GM12872 (cell line): ENCODE measurements at regions not wholly inside any gene's neighbourhood (a gene's known extent, or its start where the extent isn't known, plus 50 kb on each side); places are given as distances from the start of the nearest gene placed in this dataset.

Source experiments
- TF ChIP-seq, protein P1 (sequence below): IDR thresholded peaks from 3 replicates; pipeline ENCODE4 v1.5.1; 2011; ENCODE audit warnings: low read depth, mild to moderate bottlenecking, low read length, moderate library complexity; ENCODE audit not compliant: insufficient read depth

DNA sequence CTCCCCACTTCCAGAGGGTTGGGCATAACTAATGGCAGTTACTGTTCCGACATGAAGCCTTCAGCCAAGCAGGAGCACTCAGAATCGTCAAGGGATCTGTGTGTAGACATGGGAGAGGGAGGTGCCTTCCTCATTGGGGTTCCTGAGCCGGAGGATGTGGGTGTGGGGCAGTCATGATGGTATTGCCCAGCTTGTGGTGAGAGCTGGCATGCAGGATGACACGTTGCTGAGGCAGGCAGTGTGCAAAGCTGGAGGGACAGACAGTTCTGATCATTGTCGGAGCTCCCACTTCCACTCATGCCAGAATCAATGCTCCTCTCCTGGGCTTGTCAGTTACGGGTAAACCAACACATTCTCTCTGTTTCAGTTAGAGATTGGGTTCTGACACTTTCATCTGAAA, 83.9 kb upstream of the TSC22D1 start:
- TF ChIP-seq, protein P1, sequence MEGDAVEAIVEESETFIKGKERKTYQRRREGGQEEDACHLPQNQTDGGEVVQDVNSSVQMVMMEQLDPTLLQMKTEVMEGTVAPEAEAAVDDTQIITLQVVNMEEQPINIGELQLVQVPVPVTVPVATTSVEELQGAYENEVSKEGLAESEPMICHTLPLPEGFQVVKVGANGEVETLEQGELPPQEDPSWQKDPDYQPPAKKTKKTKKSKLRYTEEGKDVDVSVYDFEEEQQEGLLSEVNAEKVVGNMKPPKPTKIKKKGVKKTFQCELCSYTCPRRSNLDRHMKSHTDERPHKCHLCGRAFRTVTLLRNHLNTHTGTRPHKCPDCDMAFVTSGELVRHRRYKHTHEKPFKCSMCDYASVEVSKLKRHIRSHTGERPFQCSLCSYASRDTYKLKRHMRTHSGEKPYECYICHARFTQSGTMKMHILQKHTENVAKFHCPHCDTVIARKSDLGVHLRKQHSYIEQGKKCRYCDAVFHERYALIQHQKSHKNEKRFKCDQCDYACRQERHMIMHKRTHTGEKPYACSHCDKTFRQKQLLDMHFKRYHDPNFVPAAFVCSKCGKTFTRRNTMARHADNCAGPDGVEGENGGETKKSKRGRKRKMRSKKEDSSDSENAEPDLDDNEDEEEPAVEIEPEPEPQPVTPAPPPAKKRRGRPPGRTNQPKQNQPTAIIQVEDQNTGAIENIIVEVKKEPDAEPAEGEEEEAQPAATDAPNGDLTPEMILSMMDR: no peak

DNA sequence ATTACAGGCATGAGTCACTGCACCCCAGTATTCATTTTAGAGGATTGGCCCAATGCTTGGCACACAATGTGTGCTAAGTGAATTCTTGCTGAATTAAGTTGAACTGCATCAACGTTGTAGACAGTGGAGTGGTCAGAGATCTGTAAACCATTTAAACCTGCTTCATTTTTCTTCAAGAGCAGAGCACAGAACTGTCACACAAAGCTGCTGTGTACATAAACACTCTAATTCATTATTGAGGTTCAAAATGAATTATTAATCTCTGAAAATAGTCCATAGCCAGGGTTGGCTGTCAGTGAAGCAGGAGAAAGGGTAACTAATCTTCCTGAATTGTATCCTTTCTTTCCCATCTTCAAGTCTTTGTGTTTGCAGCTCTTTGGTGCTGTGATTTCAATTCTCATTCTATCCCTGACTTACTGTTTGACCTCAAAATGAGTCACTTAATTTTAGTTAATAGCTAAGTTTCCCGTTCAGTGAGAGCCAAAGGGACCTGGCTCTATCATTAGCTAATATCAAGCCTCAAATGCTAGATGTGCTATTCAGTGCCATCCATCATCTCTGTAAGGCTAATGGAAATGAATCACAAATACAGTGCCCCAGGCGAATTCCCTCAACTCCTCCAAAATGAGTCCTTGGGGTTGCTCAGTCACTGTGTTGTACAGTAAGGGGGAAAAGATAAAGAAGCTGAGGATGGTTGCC, 77.0 kb upstream of the TSC22D1 start:
- TF ChIP-seq, protein P1: no peak

DNA sequence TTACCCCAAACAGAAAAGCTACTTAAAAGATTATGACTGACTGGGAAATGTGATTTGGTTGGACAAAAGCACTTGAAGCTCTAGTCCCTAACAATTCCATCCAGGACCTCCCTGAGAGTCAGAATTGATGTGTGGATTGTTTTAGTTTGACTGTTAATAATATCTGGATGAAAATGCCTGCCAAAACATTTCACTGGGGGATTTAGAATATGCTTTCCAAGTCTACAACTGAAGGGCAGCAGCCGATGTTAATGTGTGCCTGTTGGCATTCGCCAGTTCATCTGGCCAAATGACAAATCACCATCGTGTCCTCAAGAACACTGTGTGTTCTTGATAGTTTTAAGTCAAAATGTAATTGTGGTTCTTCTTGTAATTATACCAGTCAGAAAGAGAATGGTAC, 76.0 kb upstream of the TSC22D1 start:
- TF ChIP-seq, protein P1: no peak

DNA sequence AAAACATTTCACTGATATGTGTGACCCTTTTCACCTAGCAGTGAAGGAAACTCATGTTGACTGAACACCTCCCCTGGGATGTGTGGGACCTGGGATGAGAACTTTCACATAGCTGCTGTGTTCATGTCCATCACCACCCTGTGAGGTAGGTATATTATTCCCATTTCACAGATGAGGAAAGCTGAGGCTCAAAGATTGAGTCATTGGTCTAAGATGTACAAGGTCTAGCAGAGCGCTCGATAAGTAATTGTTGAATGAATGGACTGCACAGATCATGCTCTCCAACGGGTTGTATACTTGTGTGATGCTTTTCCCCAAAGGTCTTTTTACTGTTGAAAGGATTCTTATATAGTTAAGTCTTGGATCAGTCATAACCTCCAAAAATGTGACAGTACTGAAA, 75.6 kb upstream of the TSC22D1 start:
- TF ChIP-seq, protein P1: no peak

DNA sequence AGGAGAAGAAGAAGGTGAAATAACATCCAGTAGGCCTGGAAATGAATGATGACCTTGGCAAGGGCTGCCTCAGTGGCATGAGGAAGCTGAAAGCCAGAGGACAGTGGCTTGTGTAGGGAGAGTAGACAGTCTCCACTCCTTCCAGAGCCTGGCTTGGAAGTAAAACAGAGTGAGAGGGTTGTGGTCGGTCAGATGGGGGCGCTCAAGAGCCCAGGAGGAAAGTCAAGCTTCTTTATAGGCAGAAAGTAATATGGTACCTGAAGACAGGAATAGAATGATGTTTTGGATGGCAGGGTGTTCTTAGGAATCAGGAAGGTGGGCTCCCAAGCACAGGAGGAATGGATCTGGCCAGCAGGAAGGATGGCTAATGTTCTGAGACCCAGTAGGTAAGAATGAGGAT, 75.1 kb upstream of the TSC22D1 start:
- TF ChIP-seq, protein P1: no peak

DNA sequence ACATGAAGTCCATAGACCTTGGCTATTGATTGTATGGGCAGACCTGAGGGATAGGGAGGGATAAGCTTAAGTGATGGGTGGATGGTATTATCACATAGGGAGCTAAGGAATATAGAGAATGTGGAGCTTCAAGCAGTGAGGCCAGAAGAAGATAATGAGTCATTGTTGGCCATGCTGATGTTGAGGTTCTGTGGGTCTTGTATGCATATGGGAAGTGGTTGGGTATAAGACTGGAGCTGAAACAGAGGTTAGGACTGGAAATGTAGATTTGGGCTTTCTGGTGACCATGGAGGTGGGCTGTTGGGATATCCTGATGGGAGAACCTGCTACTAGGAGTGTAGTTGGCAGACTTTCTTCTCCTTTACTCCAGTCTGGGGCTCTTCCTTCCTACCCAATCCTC, 73.7 kb upstream of the TSC22D1 start:
- TF ChIP-seq, protein P1: no peak

DNA sequence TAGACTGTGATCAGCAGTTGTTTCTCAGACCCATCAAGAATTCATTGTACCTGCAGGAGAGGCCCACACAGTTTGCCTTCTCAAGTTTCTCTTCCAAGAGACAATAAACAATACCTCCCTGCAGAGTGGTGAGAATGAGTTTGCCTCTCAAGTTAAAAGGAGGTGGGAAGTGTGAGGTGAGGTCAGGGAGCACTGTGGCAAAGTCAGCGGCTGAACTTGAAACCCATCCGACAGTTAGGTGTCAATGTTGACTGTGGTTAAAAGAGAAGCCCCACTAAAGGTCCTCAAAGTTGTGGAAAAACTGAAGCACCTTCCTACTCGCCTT, 72.9 kb upstream of the TSC22D1 start:
- TF ChIP-seq, protein P1: no peak
